Peyer's patch (tissue), 4 donors: ENCODE measurements at regions not wholly inside any gene's neighbourhood (a gene's known extent, or its start where the extent isn't known, plus 50 kb on each side); places are given as distances from the start of the nearest gene placed in this dataset.

Experiments
- POLR2A ChIP-seq, 2 donors: fragments of 450-650 bp; IDR thresholded peaks; one replicate each; pipeline ENCODE4 v1.5.1; 2017; ENCODE audit warnings: antibody characterized with exemption in 2 of 2, mild to moderate bottlenecking in 2 of 2, moderate library complexity in 2 of 2
- TF ChIP-seq, protein P1 (sequence below), 6 experiments: fragments of 450-650 bp in 4 of 6; fragments of 200-600 bp in 2 of 6; sonication (generic) in 1 of 6; IDR thresholded peaks; one replicate each; pipeline ENCODE4 v1.5.1; 2017 to 2019; ENCODE audit warnings: antibody characterized with exemption in 6 of 6, mild to moderate bottlenecking in 3 of 6, moderate library complexity in 1 of 6

DNA sequence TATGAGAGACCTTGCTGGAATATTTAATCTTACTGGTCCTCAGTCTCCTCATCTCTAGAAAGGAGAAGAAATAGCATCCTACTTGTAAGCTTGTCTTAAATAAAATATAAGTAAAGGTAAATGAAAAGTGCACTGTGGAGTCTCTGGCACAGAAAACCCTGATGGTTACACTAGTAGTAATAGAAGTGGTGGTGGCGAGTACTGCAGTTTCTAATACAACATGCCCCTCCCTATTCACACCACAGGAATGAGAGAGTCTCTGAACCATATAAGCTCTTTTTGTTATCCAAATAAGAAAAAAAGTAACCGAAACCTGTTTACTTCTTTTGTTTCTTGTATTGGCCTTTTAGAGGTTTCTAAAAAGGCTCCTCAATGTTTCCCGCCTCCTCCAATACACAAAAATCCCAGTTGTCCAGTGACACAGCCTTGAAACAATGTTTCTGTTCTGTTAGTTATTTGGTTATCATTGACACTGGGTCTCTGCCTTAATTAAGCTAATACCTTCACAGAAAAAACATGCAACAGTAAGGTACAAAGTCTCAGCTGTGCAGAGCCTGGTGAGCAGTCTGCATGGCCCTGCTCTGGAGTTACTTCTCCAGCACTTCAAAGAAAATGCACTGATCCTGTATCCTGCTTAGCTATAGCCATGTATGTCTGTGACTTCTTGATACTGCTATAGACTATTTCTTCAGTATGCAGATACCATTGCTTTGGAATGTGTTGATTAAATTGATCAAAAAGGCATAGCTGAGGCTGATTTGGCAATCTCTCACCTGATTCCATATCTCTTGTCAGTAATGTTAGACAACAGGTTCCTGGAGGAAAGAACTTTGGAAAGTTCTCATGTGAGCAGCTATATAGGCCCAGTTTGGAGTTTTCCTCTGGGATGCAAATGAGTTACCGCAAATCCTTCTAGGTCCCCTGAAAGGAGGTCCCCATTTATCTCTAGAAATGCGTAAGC, 315.6 kb upstream of the IL12A start:
- TF ChIP-seq, protein P1, sequence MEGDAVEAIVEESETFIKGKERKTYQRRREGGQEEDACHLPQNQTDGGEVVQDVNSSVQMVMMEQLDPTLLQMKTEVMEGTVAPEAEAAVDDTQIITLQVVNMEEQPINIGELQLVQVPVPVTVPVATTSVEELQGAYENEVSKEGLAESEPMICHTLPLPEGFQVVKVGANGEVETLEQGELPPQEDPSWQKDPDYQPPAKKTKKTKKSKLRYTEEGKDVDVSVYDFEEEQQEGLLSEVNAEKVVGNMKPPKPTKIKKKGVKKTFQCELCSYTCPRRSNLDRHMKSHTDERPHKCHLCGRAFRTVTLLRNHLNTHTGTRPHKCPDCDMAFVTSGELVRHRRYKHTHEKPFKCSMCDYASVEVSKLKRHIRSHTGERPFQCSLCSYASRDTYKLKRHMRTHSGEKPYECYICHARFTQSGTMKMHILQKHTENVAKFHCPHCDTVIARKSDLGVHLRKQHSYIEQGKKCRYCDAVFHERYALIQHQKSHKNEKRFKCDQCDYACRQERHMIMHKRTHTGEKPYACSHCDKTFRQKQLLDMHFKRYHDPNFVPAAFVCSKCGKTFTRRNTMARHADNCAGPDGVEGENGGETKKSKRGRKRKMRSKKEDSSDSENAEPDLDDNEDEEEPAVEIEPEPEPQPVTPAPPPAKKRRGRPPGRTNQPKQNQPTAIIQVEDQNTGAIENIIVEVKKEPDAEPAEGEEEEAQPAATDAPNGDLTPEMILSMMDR (IDR thresholded peaks at IDR 0.05) = no peak
- TF ChIP-seq POLR2A (IDR thresholded peaks at IDR 0.05) = no peak
